GM12873 (cell line): ENCODE measurements at regions not wholly inside any gene's neighbourhood (a gene's known extent, or its start where the extent isn't known, plus 50 kb on each side); places are given as distances from the start of the nearest gene placed in this dataset.

Experiments
- CTCF ChIP-seq: IDR thresholded peaks from 2 replicates; pipeline ENCODE4 v1.5.1; 2012; ENCODE audit warnings: low read depth, mild to moderate bottlenecking, moderate library complexity, low read length, control low read depth; ENCODE audit not compliant: insufficient read depth; ENCODE audit errors: missing control alignments

GRCh38 chr1:224851210-224851847 lies 78.1 kb upstream of the DNAH14 start:
- peak; percentile 89 for TF ChIP-seq CTCF

- no peak for TF ChIP-seq CTCF
These were observed 77.6 kb upstream of the DNAH14 start for GRCh38 chr1:224851848-224852261.

GRCh38 chr1:224852901-224853568 lies 76.4 kb upstream of the DNAH14 start:
- peak; percentile 67 for TF ChIP-seq CTCF

DNA sequence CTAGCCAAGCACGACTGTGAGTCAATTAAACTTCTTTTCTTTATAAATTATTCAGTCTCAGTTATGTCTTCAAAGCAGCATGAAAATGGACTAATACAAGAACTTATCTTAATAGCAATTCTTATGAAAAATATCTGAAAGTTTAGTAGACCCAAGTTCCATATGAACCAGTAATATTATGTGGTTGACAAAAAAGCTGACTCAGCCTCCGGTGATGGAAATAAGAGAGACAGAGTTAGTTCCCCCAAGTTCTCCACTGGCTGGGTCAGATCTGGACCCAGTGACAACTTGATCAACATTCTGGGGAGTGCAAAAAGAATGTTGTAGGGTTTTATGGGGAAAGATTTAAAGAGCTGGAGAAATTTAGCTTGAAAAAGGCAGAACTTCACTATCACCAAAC lies 72.5 kb upstream of the DNAH14 start:
- no peak for TF ChIP-seq CTCF

GRCh38 chr1:224859651-224860050 lies 69.8 kb upstream of the DNAH14 start:
- no peak for TF ChIP-seq CTCF

- no peak for TF ChIP-seq CTCF
These were observed 68.8 kb upstream of the DNAH14 start for GRCh38 chr1:224860488-224861338.

- TF ChIP-seq CTCF: no peak
These were observed 68.1 kb upstream of the DNAH14 start for GRCh38 chr1:224861339-224861716.
